HS-27A (cell line): ENCODE measurements at regions not wholly inside any gene's neighbourhood (a gene's known extent, or its start where the extent isn't known, plus 50 kb on each side); places are given as distances from the start of the nearest gene placed in this dataset.

Experiments used
- DNase-seq: peaks from one replicate; pipeline ENCODE4 v3.0.0-alpha.2; 2012; ENCODE audit warnings: low read depth, missing footprints

DNA sequence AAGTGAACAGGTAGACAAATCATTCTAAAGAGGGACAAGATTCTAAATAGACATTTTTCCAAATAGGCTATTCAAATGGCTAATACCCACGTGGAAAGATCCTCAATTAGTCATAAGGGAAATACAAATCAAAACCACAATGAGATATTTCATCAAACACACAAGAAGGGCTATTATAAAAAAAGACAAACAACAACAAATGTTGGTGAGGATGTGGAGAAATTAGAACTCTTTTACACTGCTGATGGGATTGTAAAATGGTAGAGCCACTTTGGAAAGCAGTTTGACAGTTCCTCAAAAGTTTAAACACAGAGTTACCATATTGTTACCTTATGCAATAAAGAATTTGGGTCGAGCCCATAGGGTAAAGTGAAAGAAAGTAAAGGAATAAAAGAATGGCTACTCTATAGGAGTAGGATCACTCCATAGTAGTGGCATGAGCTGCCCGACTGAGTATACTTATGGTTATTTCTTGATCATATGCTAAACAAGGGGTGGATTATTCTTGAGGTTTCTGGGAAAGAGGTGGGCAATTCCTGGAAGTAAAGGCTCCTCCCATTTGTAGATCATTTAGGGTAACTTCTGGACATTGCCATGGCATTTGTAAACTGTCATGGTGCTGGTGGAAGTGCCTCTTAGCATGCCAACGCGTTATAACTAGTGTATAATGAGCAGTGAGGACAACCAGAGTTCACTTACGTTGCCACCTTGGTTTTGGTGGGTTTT is 58.9 kb upstream of the FAM9C start:
- DNase-seq = no peak

DNA sequence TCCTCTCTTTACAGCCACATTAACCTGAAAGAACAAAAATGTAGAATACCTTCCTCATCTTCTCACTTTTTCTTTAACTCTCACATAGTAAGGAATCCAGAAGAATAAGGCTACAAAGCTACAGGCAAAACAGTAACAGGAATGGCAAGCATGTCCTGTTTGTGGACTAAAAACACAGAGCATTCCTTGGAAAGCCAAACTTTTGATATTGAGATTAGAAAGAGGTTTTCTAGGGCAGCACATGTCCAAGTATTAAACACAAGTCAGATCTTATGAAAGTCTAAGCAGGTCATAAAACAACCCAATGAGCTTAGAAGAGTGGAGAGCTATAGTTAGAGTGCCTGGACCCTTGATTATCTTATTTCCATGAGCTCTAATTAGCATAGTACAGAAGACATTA is 58.2 kb upstream of the FAM9C start:
- DNase-seq = no peak

DNA sequence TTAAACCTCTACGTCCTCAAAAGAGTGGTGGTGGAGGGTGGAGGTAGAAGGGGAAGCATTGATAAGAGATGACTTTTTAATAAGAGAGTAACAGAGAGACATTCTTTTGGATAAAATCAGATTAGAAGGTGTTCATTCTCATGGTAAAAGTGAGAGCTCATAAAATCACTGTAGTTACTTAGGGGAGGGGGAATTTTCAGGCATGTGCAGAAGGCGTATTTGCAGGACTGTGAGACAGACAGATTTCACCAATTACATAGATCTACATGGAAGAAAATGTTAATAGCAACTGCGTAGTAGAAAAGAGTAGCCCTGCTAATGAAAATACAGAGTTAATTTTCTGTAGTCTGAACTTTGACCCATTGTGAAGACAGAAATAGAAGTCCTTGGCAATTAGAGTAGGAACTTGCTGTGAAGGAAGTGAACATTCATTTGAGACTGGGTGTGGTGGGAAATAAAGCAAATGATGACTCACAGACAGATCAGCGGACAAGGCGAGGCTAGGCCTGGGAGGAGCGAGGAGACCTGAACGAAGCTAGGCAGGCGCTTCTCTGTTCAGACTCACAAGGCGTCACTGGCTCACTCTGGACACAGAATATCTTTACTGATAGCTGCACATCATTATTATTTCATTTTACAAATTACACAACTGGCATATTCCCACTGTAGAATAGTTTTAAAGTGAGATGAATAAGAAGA is 57.2 kb upstream of the FAM9C start:
- DNase-seq = no peak

DNA sequence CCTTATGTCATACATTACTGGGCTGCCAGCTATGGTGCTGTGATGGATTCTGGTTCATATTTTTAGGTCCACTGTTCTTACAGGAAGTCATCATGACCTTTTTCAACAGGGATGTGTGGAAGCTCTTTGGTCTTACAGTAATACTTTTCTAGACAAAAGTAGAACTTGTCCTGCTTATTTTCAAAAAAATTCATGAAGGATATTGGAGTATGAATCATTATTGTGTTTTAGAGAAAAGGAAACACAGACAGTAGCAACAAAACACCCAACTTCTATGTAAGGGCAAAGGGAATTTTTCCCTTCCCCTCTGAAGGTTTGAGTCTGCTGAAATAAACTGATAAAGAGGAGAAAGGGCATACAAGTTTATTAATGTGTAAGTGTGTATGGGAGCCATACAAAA is 54.7 kb upstream of the FAM9C start:
- no peak for DNase-seq

DNA sequence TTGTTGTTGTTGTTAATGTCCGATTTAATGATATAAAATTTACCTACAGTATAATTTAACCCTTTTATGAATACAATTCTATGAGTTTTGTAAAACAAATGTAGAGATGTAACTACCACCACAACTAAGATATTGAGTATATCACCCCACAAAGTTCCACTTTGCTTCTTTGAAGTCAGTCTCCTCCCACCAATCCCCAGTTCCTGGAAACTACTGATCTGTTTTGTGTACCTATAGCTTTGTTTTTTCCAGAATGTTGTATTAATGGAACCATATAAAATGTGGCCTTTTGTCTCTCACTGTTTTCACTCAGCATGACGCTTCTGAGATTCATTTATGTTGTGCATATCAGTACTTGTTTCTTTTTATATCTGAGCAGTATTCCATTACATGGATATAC is 52.3 kb upstream of the FAM9C start:
- DNase-seq = no peak

DNA sequence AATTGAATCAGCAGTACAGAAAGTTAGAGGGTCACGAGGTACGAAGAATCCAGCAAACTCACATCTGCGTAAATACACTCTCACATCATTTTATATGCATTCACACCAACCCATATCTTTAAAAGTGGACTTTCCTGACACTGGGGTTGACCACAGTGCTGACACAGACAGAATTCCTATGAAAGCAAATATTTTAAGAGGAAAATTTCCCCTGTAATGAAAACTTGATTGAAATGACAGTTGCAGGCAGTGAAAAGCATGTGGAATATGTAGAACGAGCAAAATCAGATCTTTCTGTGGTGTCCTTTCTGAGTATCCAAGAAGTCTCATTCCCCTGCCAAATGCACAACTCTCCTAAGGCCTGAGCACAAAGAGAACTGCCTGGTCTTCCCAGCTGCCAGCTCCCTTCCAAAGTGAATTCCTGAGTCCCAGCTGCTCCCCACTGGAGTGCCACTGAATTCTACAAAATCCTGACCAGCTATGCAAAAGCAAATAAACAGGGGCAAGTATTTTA is 50.5 kb upstream of the FAM9C start:
- DNase-seq = no peak

DNA sequence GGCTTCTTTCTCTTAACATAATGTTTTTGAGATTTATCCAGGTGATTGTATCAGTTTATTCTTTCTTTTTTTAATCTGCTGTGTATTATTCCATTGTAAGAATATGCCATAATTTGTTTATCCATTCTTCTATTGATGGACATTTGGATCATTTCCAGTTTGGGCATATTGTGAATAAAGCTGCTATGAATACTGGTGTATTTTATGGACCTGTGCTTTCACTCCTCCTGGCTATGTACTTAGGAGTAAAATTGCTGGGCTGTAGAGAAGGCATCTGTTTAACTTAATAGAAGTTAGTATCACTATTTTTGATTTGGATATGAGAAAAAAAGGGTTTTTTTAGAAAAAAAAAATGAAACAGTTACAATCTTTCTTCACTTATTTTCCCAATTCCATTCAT is 50.0 kb upstream of the FAM9C start:
- DNase-seq = no peak
